Parathyroid adenoma (tissue), 2 donors: ENCODE measurements at regions not wholly inside any gene's neighbourhood (a gene's known extent, or its start where the extent isn't known, plus 50 kb on each side); places are given as distances from the start of the nearest gene placed in this dataset.

Experiments used
- H2AFZ ChIP-seq: fragments of 300-600 bp; sonication (generic); one replicate; pipeline ENCODE4 v1.7.0; 2017; ENCODE audit warnings: antibody characterized with exemption, mild to moderate bottlenecking
- H3K27ac ChIP-seq: fragments of 300-600 bp; sonication (generic); one replicate; pipeline ENCODE4 v1.7.0; 2017
- H3K27me3 ChIP-seq: fragments of 300-600 bp; sonication (generic); one replicate; pipeline ENCODE4 v1.7.0; 2017; ENCODE audit warnings: low read length; ENCODE audit not compliant: control insufficient read depth, insufficient read depth
- H3K36me3 ChIP-seq: fragments of 300-600 bp; sonication (generic); one replicate; pipeline ENCODE4 v1.7.0; 2017; ENCODE audit warnings: low read length; ENCODE audit not compliant: control insufficient read depth, insufficient read depth
- H3K4me1 ChIP-seq: fragments of 300-600 bp; sonication (generic); one replicate; pipeline ENCODE4 v1.7.0; 2017; ENCODE audit warnings: control low read depth
- H3K4me2 ChIP-seq: fragments of 300-600 bp; sonication (generic); one replicate; pipeline ENCODE4 v1.7.0; 2017; ENCODE audit warnings: low read length
- H3K4me3 ChIP-seq: fragments of 300-600 bp; sonication (generic); one replicate; pipeline ENCODE4 v1.7.0; 2017; ENCODE audit warnings: low read depth, low read length
- H3K79me2 ChIP-seq: fragments of 300-600 bp; sonication (generic); one replicate; pipeline ENCODE4 v1.7.0; 2017; ENCODE audit warnings: control low read depth
- H3K9ac ChIP-seq: fragments of 300-600 bp; sonication (generic); one replicate; pipeline ENCODE4 v1.7.0; 2017; ENCODE audit warnings: mild to moderate bottlenecking
- H3K9me3 ChIP-seq: fragments of 300-600 bp; sonication (generic); one replicate; pipeline ENCODE4 v1.7.0; 2017; ENCODE audit warnings: low read length; ENCODE audit not compliant: control insufficient read depth
- CTCF ChIP-seq: fragments of 300-600 bp; sonication (generic); IDR thresholded peaks from one replicate; pipeline ENCODE4 v1.7.0; 2017; ENCODE audit warnings: antibody characterized with exemption, mild to moderate bottlenecking
- donor health status: primary hyperparathyroidism.

GRCh38 chr21:28541371-28542112 is 451.1 kb downstream of the LTN1 start:
- no peak overlapping the region for H3K4me3 ChIP-seq
- TF ChIP-seq CTCF = no peak
- peaks cover 2% of the 10 kb centered on the region for H3K36me3 ChIP-seq
- H3K4me2 ChIP-seq = no peak overlapping the region
- no peaks in the 10 kb centered on the region for H3K27me3 ChIP-seq
- no peaks in the 10 kb centered on the region for H3K9me3 ChIP-seq
- H3K27ac ChIP-seq = no peak overlapping the region
- H3K9ac ChIP-seq = no peak overlapping the region
- H3K79me2 ChIP-seq = no peaks in the 10 kb centered on the region
- no peak overlapping the region for H2AFZ ChIP-seq
- H3K4me1 ChIP-seq = no peaks in the 10 kb centered on the region

- Histone ChIP-seq H3K27ac (no peak overlapping the region), H3K27me3 (no peaks in the 10 kb centered on the region), H3K36me3 (no peaks in the 10 kb centered on the region), H2AFZ (no peak overlapping the region), H3K9me3 (no peaks in the 10 kb centered on the region), H3K4me2 (no peak overlapping the region), H3K4me3 (no peak overlapping the region), H3K9ac (no peak overlapping the region), H3K79me2 (no peaks in the 10 kb centered on the region), H3K4me1 (no peaks in the 10 kb centered on the region)
- TF ChIP-seq CTCF = no peak
Observed at GRCh38 chr21:28540514-28540913, 452.2 kb downstream of the LTN1 start.

- no peak for TF ChIP-seq CTCF
Observed at GRCh38 chr21:28539623-28539988, 453.1 kb downstream of the LTN1 start.

GRCh38 chr21:28538987-28539622 is 453.6 kb downstream of the LTN1 start:
- Histone ChIP-seq H3K27ac (no peak overlapping the region), H3K27me3 (no peaks in the 10 kb centered on the region)

More at GRCh38 chr21:28539623-28539988, 453.1 kb downstream of the LTN1 start:
- no peaks in the 10 kb centered on the region for H3K27me3 ChIP-seq
- H3K79me2 ChIP-seq = no peaks in the 10 kb centered on the region
- H3K4me2 ChIP-seq = no peak overlapping the region
- H3K9me3 ChIP-seq = no peaks in the 10 kb centered on the region
- H3K36me3 ChIP-seq = no peaks in the 10 kb centered on the region
- no peak overlapping the region for H2AFZ ChIP-seq
- no peaks in the 10 kb centered on the region for H3K4me1 ChIP-seq
- H3K9ac ChIP-seq = no peak overlapping the region
- no peak overlapping the region for H3K4me3 ChIP-seq
- H3K27ac ChIP-seq = no peak overlapping the region

More at GRCh38 chr21:28538987-28539622, 453.6 kb downstream of the LTN1 start:
- Histone ChIP-seq H3K4me1 (no peaks in the 10 kb centered on the region), H3K4me2 (no peak overlapping the region), H3K79me2 (no peaks in the 10 kb centered on the region), H3K9me3 (no peaks in the 10 kb centered on the region), H2AFZ (no peak overlapping the region), H3K36me3 (no peaks in the 10 kb centered on the region), H3K9ac (no peak overlapping the region), H3K4me3 (no peak overlapping the region)
- TF ChIP-seq CTCF = no peak
